ENCODE measurements at regions not wholly inside any gene's neighbourhood (a gene's known extent, or its start where the extent isn't known, plus 50 kb on each side); places are given as distances from the start of the nearest gene placed in this dataset.

DNA sequence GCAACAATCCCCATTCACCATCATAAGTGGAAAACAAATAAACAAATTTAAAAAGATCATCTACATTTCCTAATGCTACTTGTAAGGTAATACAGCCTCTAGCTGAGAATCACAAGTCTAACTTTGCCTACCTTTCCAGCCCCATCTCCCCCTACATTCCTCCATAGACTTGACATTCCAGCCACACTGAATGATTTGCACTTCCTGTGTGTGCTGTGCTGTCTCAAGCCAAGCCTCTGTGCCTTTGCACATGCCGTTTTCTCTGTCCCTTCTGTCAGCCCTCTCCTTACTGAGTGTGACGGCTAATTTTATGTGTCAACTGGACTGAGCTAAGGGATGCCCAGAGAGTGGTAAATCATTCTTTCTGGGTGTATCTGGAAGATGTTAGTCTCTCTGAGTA is 82.4 kb upstream of the MBIP start:
- intact Hi-C loops (cut with micrococcal nuclease) = no loop called here
- Histone ChIP-seq H3K27ac (ENCODE audit: low read length in 2 of 2) (no peak overlapping the region), H3K27me3 (replicated peaks in 1 of 4; ENCODE audit: control extremely low read depth in 1 of 4, control insufficient read depth in 3 of 4, insufficient read depth in 4 of 4, low read length in 3 of 4) (peaks cover 0 to 4% (median 0%) of the 10 kb centered on the region in 4 experiments), H2AFZ (ENCODE audit: insufficient read depth, low read depth, low read length, poor library complexity, severe bottlenecking) (no peak overlapping the region), H3K36me3 (replicated peaks in 1 of 2; ENCODE audit: control extremely low read depth in 1 of 2, control insufficient read depth in 1 of 2, extremely low read depth in 1 of 2, insufficient read depth in 2 of 2, low read length in 1 of 2) (no peaks in the 10 kb centered on the region), H3K4me2 (replicated peaks; ENCODE audit: low read depth, low read length, poor library complexity, severe bottlenecking) (no peak overlapping the region), H3K79me2 (ENCODE audit: control insufficient read depth, insufficient read depth, low read length) (no peaks in the 10 kb centered on the region), H3K4me3 (ENCODE audit: control extremely low read depth in 1 of 5, extremely low read depth in 1 of 5, insufficient read depth in 1 of 5, low read depth in 2 of 5, low read length in 4 of 5) (no peak overlapping the region), H3K9ac (ENCODE audit: low read length) (no peak overlapping the region), H4K20me1 (ENCODE audit: control insufficient read depth, insufficient read depth, low read length, poor library complexity, severe bottlenecking) (no peaks in the 10 kb centered on the region), H3K4me1 (ENCODE audit: control insufficient read depth in 2 of 2, insufficient read depth in 2 of 2, low read length in 2 of 2) (no peaks in the 10 kb centered on the region), H3K9me3 (ENCODE audit: control extremely low read depth in 1 of 3, control insufficient read depth in 2 of 3, insufficient read depth in 1 of 3, low read length in 2 of 3) (no peaks in the 10 kb centered on the region)
- WGBS (ENCODE audit: insufficient coverage) = no CpG with 5 or more reads among the region's 2 CpGs
- H3K4me3 Mint-ChIP-seq = no peak overlapping the region
- no peaks in the 10 kb centered on the region for H3K4me1 Mint-ChIP-seq
- TF ChIP-seq, protein P1, sequence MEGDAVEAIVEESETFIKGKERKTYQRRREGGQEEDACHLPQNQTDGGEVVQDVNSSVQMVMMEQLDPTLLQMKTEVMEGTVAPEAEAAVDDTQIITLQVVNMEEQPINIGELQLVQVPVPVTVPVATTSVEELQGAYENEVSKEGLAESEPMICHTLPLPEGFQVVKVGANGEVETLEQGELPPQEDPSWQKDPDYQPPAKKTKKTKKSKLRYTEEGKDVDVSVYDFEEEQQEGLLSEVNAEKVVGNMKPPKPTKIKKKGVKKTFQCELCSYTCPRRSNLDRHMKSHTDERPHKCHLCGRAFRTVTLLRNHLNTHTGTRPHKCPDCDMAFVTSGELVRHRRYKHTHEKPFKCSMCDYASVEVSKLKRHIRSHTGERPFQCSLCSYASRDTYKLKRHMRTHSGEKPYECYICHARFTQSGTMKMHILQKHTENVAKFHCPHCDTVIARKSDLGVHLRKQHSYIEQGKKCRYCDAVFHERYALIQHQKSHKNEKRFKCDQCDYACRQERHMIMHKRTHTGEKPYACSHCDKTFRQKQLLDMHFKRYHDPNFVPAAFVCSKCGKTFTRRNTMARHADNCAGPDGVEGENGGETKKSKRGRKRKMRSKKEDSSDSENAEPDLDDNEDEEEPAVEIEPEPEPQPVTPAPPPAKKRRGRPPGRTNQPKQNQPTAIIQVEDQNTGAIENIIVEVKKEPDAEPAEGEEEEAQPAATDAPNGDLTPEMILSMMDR (IDR thresholded peaks at IDR 0.05) = no peak
- CTCF ChIA-PET = no interaction called here
- H3K27ac Mint-ChIP-seq = no peak overlapping the region
- ATAC-seq (ENCODE audit: low read depth) = no peak
- H3K27me3 Mint-ChIP-seq = peaks cover 6% of the 10 kb centered on the region
- POLR2A ChIA-PET = no interaction called here
- no peak for DNase-seq
- no peaks in the 10 kb centered on the region for H3K9me3 Mint-ChIP-seq (ENCODE audit: insufficient read depth)

DNA sequence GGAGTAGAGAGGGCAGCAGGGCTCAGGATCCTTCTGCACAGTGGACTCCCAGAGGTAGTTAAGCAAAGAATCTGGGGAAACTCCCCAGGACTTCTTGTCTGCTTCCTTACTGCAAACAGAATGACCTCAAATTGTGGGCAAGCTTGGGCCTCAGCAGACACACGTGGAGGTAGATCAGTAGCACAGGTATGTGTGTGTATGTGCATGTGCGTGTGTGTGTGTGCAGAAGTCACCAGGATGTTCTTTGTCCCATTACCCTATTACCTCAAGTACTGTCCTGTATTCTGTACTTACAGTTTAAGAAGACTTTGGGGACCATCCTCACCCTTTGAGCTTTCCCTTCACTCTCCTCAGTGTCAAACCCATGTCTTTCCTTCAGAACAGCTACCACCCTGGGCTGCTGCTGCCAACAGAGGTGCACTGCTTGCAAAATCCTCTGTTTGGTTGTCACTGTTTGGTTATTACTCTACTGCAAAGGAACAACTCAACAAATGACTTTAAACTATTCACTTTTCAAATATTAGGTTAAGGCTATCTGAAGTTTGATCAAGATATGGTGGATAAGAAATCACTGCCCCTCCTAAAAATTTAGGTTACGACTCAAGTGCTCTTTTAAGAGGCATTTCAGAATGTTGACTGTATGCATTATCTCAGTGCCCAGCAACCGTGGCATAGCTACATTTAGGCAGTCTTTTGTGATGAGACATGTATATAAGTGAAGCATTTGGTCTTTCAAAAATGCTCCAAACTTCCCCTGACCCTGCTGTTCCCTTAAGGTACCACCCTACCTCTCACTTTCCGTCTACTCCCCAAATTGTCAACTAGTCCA is 78.2 kb upstream of the MBIP start:
- no peak overlapping the region for H2AFZ ChIP-seq (ENCODE audit: insufficient read depth, low read depth, low read length, poor library complexity, severe bottlenecking)
- WGBS (ENCODE audit: insufficient coverage) = 100% methylated on average over 1 of the region's 5 CpGs
- ATAC-seq (ENCODE audit: low read depth) (no peak), DNase-seq (no peak)
- no peaks in the 10 kb centered on the region for H3K4me1 ChIP-seq (ENCODE audit: control insufficient read depth in 2 of 2, insufficient read depth in 2 of 2, low read length in 2 of 2)
- H3K9me3 ChIP-seq (ENCODE audit: control extremely low read depth in 1 of 3, control insufficient read depth in 2 of 3, insufficient read depth in 1 of 3, low read length in 2 of 3) = no peaks in the 10 kb centered on the region
- no peak overlapping the region for H3K9ac ChIP-seq (ENCODE audit: low read length)
- Mint-ChIP-seq H3K4me1 (no peaks in the 10 kb centered on the region), H3K27me3 (no peaks in the 10 kb centered on the region), H3K4me3 (no peak overlapping the region), H3K9me3 (ENCODE audit: insufficient read depth) (peaks cover 3% of the 10 kb centered on the region), H3K27ac (no peak overlapping the region)
- no peaks in the 10 kb centered on the region for H4K20me1 ChIP-seq (ENCODE audit: control insufficient read depth, insufficient read depth, low read length, poor library complexity, severe bottlenecking)
- H3K79me2 ChIP-seq (ENCODE audit: control insufficient read depth, insufficient read depth, low read length) = no peaks in the 10 kb centered on the region
- H3K4me2 ChIP-seq (replicated peaks; ENCODE audit: low read depth, low read length, poor library complexity, severe bottlenecking) = no peak overlapping the region
- no peaks in the 10 kb centered on the region for H3K27me3 ChIP-seq (replicated peaks in 1 of 4; ENCODE audit: control extremely low read depth in 1 of 4, control insufficient read depth in 3 of 4, insufficient read depth in 4 of 4, low read length in 3 of 4)
- H3K4me3 ChIP-seq (ENCODE audit: control extremely low read depth in 1 of 5, extremely low read depth in 1 of 5, insufficient read depth in 1 of 5, low read depth in 2 of 5, low read length in 4 of 5) = no peak overlapping the region
- no peak overlapping the region for H3K27ac ChIP-seq (ENCODE audit: low read length in 2 of 2)
- ChIA-PET CTCF (interaction anchor here (2.3 kb wide), 1 partner anchor 25 kb away, joined by 7 read pairs; no protein-coding TSS in a partner anchor), POLR2A (no interaction called here)
- no peaks in the 10 kb centered on the region for H3K36me3 ChIP-seq (replicated peaks in 1 of 2; ENCODE audit: control extremely low read depth in 1 of 2, control insufficient read depth in 1 of 2, extremely low read depth in 1 of 2, insufficient read depth in 2 of 2, low read length in 1 of 2)
- intact Hi-C loops (cut with micrococcal nuclease) = no loop called here
- TF ChIP-seq, protein P1 (IDR thresholded peaks at IDR 0.05) = no peak
- no peak for TF ChIP-seq EZH2 (IDR thresholded peaks at IDR 0.05; ENCODE audit: borderline replicate concordance, insufficient read depth, low read depth, low read length, poor library complexity, severe bottlenecking)
